ENCODE measurements at regions not wholly inside any gene's neighbourhood (a gene's known extent, or its start where the extent isn't known, plus 50 kb on each side); places are given as distances from the start of the nearest gene placed in this dataset.

DNA sequence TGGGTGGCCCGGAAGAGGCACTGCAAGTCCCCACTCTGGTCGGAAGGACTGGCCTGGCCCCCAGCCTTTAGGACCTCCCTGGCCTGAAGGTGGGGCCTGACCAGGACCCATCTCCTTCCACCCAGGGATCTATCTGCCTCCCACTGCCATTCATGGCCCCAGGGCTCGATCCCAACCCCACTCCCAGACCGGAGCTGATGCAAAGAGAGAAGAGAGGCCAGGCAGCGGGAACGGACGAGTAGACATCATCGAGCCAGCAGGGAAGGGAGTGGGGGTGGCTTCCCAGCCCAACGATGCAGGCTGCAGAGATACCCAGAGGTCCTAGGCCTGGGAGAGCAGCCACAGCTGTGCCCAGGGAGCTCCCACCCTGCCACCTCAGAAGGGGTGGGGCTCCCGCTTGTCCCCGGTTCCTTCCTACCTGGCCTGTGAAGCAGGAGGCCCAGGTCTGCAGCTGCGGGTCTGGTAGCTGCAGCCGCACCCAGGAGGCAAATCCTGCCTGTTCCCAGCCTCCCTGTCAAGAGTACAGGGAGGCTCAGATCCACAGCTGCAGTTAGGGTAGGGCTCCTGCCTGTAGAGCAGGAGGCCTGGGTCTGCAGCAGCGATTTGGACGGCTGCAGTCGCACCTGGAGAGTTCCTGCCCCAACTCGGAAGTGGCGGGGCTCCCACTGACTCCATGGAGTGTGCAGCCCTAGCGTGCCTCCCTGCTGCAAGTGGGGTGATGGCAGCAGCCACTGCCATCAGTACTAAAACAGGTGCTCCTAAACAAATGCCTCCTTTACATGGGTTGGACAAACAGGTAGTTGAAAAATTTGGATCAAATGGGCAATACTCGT lies 1151.0 kb upstream of the PHF14 start:
- TF ChIP-seq, protein P1, sequence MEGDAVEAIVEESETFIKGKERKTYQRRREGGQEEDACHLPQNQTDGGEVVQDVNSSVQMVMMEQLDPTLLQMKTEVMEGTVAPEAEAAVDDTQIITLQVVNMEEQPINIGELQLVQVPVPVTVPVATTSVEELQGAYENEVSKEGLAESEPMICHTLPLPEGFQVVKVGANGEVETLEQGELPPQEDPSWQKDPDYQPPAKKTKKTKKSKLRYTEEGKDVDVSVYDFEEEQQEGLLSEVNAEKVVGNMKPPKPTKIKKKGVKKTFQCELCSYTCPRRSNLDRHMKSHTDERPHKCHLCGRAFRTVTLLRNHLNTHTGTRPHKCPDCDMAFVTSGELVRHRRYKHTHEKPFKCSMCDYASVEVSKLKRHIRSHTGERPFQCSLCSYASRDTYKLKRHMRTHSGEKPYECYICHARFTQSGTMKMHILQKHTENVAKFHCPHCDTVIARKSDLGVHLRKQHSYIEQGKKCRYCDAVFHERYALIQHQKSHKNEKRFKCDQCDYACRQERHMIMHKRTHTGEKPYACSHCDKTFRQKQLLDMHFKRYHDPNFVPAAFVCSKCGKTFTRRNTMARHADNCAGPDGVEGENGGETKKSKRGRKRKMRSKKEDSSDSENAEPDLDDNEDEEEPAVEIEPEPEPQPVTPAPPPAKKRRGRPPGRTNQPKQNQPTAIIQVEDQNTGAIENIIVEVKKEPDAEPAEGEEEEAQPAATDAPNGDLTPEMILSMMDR (IDR thresholded peaks at IDR 0.05; ENCODE audit: low read depth, low read length, missing control alignments), result no peak
- DNase-seq (ENCODE audit: low read depth), result no peak
- in situ Hi-C loops (cut with HindIII; ENCODE audit: low sequenced_read_pairs), result no loop called here

DNA sequence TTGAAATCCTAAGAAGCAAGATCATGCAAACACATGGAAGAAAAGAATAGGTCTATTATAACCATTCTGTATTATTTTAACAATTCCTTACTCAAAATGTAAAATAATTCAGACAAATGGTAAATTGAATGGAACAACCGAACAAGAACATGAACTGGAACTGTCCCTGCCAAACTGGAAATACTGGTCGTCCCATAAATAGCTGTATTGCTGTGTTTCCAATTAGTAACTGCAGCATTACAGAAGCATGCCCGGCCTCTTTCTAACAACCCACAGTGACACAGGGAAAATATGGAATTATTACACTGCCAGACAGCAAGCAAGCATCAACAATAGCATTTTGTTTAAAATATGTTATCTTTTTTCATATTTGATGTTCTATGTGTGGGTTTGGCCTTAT lies 1138.5 kb upstream of the PHF14 start:
- in situ Hi-C loops (cut with HindIII; ENCODE audit: low sequenced_read_pairs), result no loop called here
- TF ChIP-seq, protein P1 (IDR thresholded peaks at IDR 0.05; ENCODE audit: low read depth, low read length, missing control alignments), result no peak
- no peak overlapping the region for H3K4me3 ChIP-seq (ENCODE audit: low read depth, low read length)
- no peak for DNase-seq (ENCODE audit: low read depth)

More for the DNA sequence above, 1151.0 kb upstream of the PHF14 start:
- no peak overlapping the region for H3K4me3 ChIP-seq (ENCODE audit: low read depth, low read length)

DNA sequence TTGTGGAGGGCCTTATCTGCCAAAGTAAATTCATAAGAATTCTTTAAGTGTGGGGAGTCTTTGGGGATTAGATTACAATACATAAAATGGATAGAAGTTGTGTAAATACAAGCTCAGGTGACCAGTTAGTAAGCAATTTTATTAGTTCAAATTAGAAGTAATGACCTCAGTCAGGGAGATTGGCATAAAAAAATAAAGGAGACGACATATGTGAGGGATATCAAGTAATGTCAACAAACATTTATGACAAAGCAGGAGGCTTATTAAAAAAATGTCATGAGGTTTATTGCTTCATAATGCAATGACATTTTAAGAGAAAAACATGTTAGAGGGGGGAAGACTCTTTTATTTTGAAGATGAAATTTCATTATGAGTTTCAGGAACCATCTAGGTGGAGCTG lies 1137.0 kb upstream of the PHF14 start:
- TF ChIP-seq, protein P1 (IDR thresholded peaks at IDR 0.05; ENCODE audit: low read depth, low read length, missing control alignments), result no peak
- no peak for DNase-seq (ENCODE audit: low read depth)
- no peak overlapping the region for H3K4me3 ChIP-seq (ENCODE audit: low read depth, low read length)
- in situ Hi-C loops (cut with HindIII; ENCODE audit: low sequenced_read_pairs), result no loop called here

DNA sequence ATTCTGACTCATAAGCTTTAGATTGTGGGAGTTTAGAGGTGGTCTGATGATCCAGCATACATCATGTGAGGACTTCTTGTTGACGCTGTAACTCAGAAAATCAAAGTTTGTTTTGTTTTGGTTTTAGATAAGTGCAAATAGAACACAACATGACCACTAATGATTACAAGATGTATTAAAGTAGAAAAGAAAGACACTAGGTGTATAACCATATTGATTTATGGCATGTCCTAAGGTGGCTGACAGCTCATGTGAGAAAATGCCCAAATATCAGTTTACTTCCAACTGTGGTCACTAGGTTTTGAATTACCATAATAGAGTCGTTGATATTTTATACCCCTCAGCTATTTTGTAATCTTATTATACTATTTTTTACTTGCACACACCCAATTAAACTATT lies 1131.4 kb upstream of the PHF14 start:
- TF ChIP-seq, protein P1 (IDR thresholded peaks at IDR 0.05; ENCODE audit: low read depth, low read length, missing control alignments), result no peak
- DNase-seq (ENCODE audit: low read depth), result no peak
- in situ Hi-C loops (cut with HindIII; ENCODE audit: low sequenced_read_pairs), result no loop called here
- no peak overlapping the region for H3K4me3 ChIP-seq (ENCODE audit: low read depth, low read length)

DNA sequence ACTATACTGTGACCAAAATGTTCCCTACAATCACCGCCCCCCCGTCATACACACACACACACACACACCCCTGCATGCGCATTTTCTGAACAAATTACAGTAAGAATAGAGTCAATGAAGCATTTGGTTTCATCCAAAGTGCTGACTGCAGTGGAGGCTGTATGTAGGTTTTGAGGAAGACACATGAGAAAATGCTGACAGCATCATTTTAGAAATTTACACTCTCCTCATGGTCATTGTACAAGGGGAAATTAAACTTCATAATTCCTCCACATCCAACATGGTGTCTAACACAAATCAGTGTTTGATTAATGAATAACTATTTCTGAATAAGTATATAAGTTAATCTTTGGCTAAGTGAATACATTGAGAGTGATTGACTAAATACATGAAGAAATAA lies 1126.8 kb upstream of the PHF14 start:
- TF ChIP-seq, protein P1 (IDR thresholded peaks at IDR 0.05; ENCODE audit: low read depth, low read length, missing control alignments), result no peak
- H3K4me3 ChIP-seq (ENCODE audit: low read depth, low read length), result no peak overlapping the region
- in situ Hi-C loops (cut with HindIII; ENCODE audit: low sequenced_read_pairs), result no loop called here
- DNase-seq (ENCODE audit: low read depth), result no peak

DNA sequence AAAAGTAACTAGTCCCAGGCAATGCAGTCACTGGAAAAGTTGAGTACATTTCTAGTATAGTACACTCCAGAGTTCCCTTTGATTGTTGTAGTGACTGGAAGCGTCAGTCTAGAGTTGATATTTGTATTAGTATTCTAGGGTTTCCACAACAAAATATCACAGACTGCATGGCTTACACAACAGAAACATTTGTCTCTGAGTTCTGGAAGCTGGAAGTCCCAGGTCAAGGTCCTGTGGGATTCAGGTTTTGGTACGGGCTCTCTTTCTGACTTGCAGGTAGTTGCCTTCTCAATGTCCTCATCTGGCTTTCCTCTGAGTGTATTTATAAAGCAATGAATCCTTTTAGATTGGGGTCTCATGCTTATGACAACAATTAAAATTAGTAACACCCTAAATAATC lies 1119.1 kb upstream of the PHF14 start:
- DNase-seq (ENCODE audit: low read depth), result no peak
- no peak overlapping the region for H3K4me3 ChIP-seq (ENCODE audit: low read depth, low read length)
- TF ChIP-seq, protein P1 (IDR thresholded peaks at IDR 0.05; ENCODE audit: low read depth, low read length, missing control alignments), result no peak
- in situ Hi-C loops (cut with HindIII; ENCODE audit: low sequenced_read_pairs), result no loop called here

All from astrocyte of the cerebellum (primary cell).